Heart left ventricle (tissue), 16 donors: ENCODE measurements at regions not wholly inside any gene's neighbourhood (a gene's known extent, or its start where the extent isn't known, plus 50 kb on each side); places are given as distances from the start of the nearest gene placed in this dataset.

Source experiments
- ATAC-seq, 4 donors: fragments of 200-7000 bp; cut with Tn5 transposase; one replicate each; pipeline ENCODE4 v1.9.1; 2020 to 2022; ENCODE audit warnings: moderate library complexity in 4 of 4, mild to moderate bottlenecking in 3 of 4, moderate number of reproducible peaks in 1 of 4
- DNase-seq, 5 donors: peaks; one replicate each; pipeline ENCODE4 v3.0.0-alpha.2; 2020
- H3K27ac ChIP-seq, 12 donors: fragments of 200-600 bp; sonication (generic) in 4 of 12; one replicate each; pipeline versions ENCODE4 v1.5.0 to v1.8.0; 2016 to 2022; ENCODE audit warnings: mild to moderate bottlenecking in 2 of 12
- H3K27me3 ChIP-seq, 9 donors: fragments of 200-600 bp; sonication (generic) in 2 of 9; one replicate each; pipeline versions ENCODE4 v1.5.1 to v1.8.0; 2016 to 2022; ENCODE audit warnings: mild to moderate bottlenecking in 3 of 9
- H3K36me3 ChIP-seq, 9 donors: fragments of 200-600 bp; sonication (generic) in 2 of 9; one replicate each; pipeline versions ENCODE4 v1.5.0 to v1.8.0; 2018 to 2022; ENCODE audit warnings: mild to moderate bottlenecking in 2 of 9
- H3K4me1 ChIP-seq, 12 donors: fragments of 200-600 bp; sonication (generic) in 4 of 12; one replicate each; pipeline versions ENCODE4 v1.5.0 to v1.8.0; 2016 to 2022; ENCODE audit warnings: mild to moderate bottlenecking in 3 of 12
- H3K4me3 ChIP-seq, 12 donors: fragments of 200-600 bp; sonication (generic) in 4 of 12; one replicate each; pipeline versions ENCODE4 v1.5.0 to v1.8.0; 2017 to 2022; ENCODE audit warnings: mild to moderate bottlenecking in 9 of 12, moderate library complexity in 4 of 12
- H3K9me3 ChIP-seq, 12 donors: fragments of 200-600 bp; sonication (generic) in 4 of 12; one replicate each; pipeline versions ENCODE4 v1.5.0 to v1.8.0; 2016 to 2022; ENCODE audit warnings: mild to moderate bottlenecking in 1 of 12
- CTCF ChIP-seq, 12 donors: fragments of 200-600 bp; sonication (generic) in 4 of 12; IDR thresholded peaks; one replicate each; pipeline versions ENCODE4 v1.5.0 to v1.8.0; 2018 to 2022; ENCODE audit warnings: antibody characterized with exemption in 12 of 12, mild to moderate bottlenecking in 5 of 12
- POLR2A ChIP-seq, 2 donors: fragments of 450-650 bp; IDR thresholded peaks; one replicate each; pipeline ENCODE4 v1.6.1; 2017; ENCODE audit warnings: antibody characterized with exemption in 2 of 2, mild to moderate bottlenecking in 2 of 2, moderate library complexity in 2 of 2
- WGBS, 4 donors: extraction: QIAGEN DNeasy Blood & Tissue Kit in 2 of 4; methylation state at CpG; one replicate each; pipeline versions ENCODE4 v1.1.5 to v1.1.7; 2013 to 2018; 5-methylcytosine and 5-hydroxymethylcytosine counted together
- intact Hi-C, 10 donors: fragments of 100-400 bp; cut with DNase I; formaldehyde crosslinking; loops; one replicate each; pipeline versions ENCODE4 v1.11.1 to v1.14.2; 2022
- donor health status: ischemic (EF 13 %, LVEDD 7.1; RV severe dilation, severe dysfunction).
- donor health status: healthy with polysubstance abuse.
- donor health status: DM: no; HTN: yes; CAD: no.
- donor health status: DM: no; HTN: no; CAD: no.
- donor health status: ischemic (EF 25% LVEDD 6.9; RV normal size, moderate dysfunction).
- donor health status: ischemic (EF 25% LVEDD 5.7; RV mildly dilated, moderate dysfunction).
- donor health status: healthy.
- donor health status: DM: yes; HTN: yes; CAD: no.
- donor health status: ischemic (EF 35%, LVEDD 5.7; RV mildly dilated, moderate dysfunction).
- donor health status: nonischemic (EF 11% LVEDD 7.7; RV severe dilation, severe dysfunction).
- donor health status: DM: yes; HTN: yes; CAD: no.
- donor health status: PGD.
- donor health status: ischemic (EF 29% LVEDD 5.4; RV normal size, mild dysfunction).
- donor health status: nonischemic (EF 23%, LVEDD 6.1; RV moderate dilation, normal function).

- H3K36me3 ChIP-seq, result no peaks in the 10 kb centered on the region
- DNase-seq, result no peak
- 90 to 100% (median 92%) methylated on average over 1 of the region's 1 CpG for WGBS, 4 donors
- no peaks in the 10 kb centered on the region for H3K27me3 ChIP-seq
- TF ChIP-seq CTCF (IDR thresholded peaks at IDR 0.05) (no peak), POLR2A (IDR thresholded peaks at IDR 0.05) (no peak)
- H3K4me3 ChIP-seq, result no peak overlapping the region
- no peak for ATAC-seq
- H3K9me3 ChIP-seq, result peaks cover 0 to 17% (median 1%) of the 10 kb centered on the region in 12 donors
- H3K4me1 ChIP-seq, result no peaks in the 10 kb centered on the region
- intact Hi-C loops, result no loop called here
- no peak overlapping the region for H3K27ac ChIP-seq
These were observed 932.8 kb upstream of the SLITRK6 start for GRCh38 chr13:86731987-86732386.

- intact Hi-C loops, result no loop called here
- Histone ChIP-seq H3K27me3 (no peaks in the 10 kb centered on the region), H3K4me1 (no peaks in the 10 kb centered on the region), H3K36me3 (no peaks in the 10 kb centered on the region), H3K27ac (no peak overlapping the region), H3K9me3 (peaks cover 0 to 20% (median 0%) of the 10 kb centered on the region in 12 donors), H3K4me3 (no peak overlapping the region)
- ATAC-seq (no peak), DNase-seq (no peak)
- TF ChIP-seq POLR2A (IDR thresholded peaks at IDR 0.05) (no peak), CTCF (IDR thresholded peaks at IDR 0.05) (no peak)
- WGBS, 4 donors, result 49 to 65% (median 59%) methylated on average over 1 of the region's 1 CpG
These were observed 933.7 kb upstream of the SLITRK5 start for GRCh38 chr13:86737334-86737932.

GRCh38 chr13:86741762-86742285 is 929.3 kb upstream of the SLITRK5 start:
- Histone ChIP-seq H3K36me3 (no peaks in the 10 kb centered on the region), H3K4me1 (no peaks in the 10 kb centered on the region), H3K27me3 (no peaks in the 10 kb centered on the region), H3K27ac (no peak overlapping the region), H3K9me3 (peaks cover 0 to 7% (median 0%) of the 10 kb centered on the region in 12 donors), H3K4me3 (no peak overlapping the region)
- TF ChIP-seq POLR2A (IDR thresholded peaks at IDR 0.05) (no peak), CTCF (IDR thresholded peaks at IDR 0.05) (no peak)
- WGBS, 4 donors, result 28 to 68% (median 52%) methylated on average over 2 of the region's 2 CpGs
- DNase-seq (no peak), ATAC-seq (no peak)
- intact Hi-C loops, result no loop called here

DNA sequence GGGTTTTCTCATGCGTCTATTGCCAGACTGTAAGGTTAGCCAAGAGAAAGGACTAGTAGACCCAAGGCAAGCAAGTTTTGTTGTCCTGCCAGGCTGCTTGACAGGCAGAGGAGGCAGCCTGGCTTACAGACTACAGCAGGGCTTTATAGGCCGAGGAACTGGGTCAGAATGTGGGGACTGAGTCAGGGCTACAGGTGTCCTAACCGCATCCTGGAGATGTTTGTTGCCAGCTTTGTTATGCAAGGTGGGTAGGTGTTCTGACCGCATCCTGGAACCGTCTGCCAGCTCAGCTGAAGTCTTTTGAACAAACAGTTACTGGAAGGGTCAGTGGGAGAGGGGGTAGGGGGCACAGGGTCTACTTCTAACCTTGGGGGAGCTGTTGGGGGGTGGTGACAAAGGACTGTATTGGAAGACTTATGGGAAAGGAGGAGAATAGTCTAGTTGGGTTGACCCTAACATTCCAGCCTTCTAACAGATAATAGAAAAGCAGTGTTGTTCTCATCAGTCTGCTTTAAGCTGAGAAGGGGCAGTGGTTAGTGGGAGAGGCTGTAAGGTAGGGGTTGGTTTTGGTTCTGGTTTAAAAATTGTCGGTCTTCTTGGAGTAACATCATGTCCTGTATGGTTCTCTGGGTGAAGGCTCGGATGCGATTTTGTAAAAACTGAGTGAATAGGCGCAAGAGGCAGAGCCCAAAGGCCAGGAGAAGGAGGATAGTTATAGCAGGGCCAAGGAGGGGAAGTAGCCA is 913.8 kb upstream of the SLITRK5 start:
- no peak for DNase-seq
- no peak for ATAC-seq
- Histone ChIP-seq H3K36me3 (no peaks in the 10 kb centered on the region), H3K4me3 (no peak overlapping the region), H3K27me3 (no peaks in the 10 kb centered on the region), H3K27ac (no peak overlapping the region), H3K9me3 (no peaks in the 10 kb centered on the region), H3K4me1 (no peaks in the 10 kb centered on the region)
- no peak for TF ChIP-seq POLR2A (IDR thresholded peaks at IDR 0.05)
- no peak for TF ChIP-seq CTCF (IDR thresholded peaks at IDR 0.05)
- 71 to 76% (median 74%) methylated on average over 9 of the region's 9 CpGs for WGBS, 4 donors
- intact Hi-C loops, result no loop called here
